A549 (cell line): ENCODE measurements at regions not wholly inside any gene's neighbourhood (a gene's known extent, or its start where the extent isn't known, plus 50 kb on each side); places are given as distances from the start of the nearest gene placed in this dataset.
A peak's percentile ranks its signal among the peaks of the same experiment; 100 is the strongest.

ENCODE experiments used
- ATAC-seq, 2 experiments: fragments of 200-7000 bp in 1 of 2; fragments of >200 bp in 1 of 2; cut with Nextera tagmentation in 1 of 2; cut with Tn5 transposase in 1 of 2; 3 replicates each; pipeline versions ENCODE4 v1.8.0 to v1.9.1; 2018 to 2020; ENCODE audit warnings: mild to moderate bottlenecking in 1 of 2, moderate library complexity in 1 of 2
- CTCF ChIA-PET: fragments of 300-600 bp; sonication (Branson Sonifier 250); formaldehyde crosslinking; extraction: SDS; loops from one replicate; lab custom pipeline; 2021; ENCODE audit warnings: antibody characterized with exemption, inconsistent platforms; lab: Yijun Ruan, JAX
- POLR2A ChIA-PET: fragments of 350-600 bp; formaldehyde crosslinking; extraction: SDS; loops from one replicate; lab custom pipeline; 2021; ENCODE audit warnings: antibody characterized with exemption, inconsistent platforms; lab: Yijun Ruan, JAX
- DNase-seq, 2 experiments: peaks; one replicate each; pipeline versions ENCODE4 v3.0.0 to v3.0.0-alpha.2; 2011 to 2016; ENCODE audit warnings: low read depth in 1 of 2, low spot score in 1 of 2
- FAIRE-seq: peaks from 2 replicates; lab custom pipeline; 2011; peaks lifted over from hg19 to GRCh38; lab: Jason Lieb, UNC
- H3K27ac ChIP-seq, 2 experiments: fragments of >200 bp; sonication (Bioruptor Twin); formaldehyde crosslinking; 3 replicates each; pipeline ENCODE4 v1.5.1; 2016 to 2017
- H3K4me1 ChIP-seq: fragments of >200 bp; sonication (Bioruptor Twin); formaldehyde crosslinking; 3 replicates; pipeline ENCODE4 v1.6.1; 2016
- H3K4me2 ChIP-seq: fragments of >200 bp; sonication (Bioruptor Twin); formaldehyde crosslinking; 3 replicates; pipeline ENCODE4 v1.6.1; 2016
- H3K4me3 ChIP-seq: fragments of >200 bp; sonication (Bioruptor Twin); formaldehyde crosslinking; 3 replicates; pipeline ENCODE4 v1.5.1; 2016
- H3K9me3 ChIP-seq: fragments of >200 bp; sonication (Bioruptor Twin); formaldehyde crosslinking; 3 replicates; pipeline ENCODE4 v1.6.1; 2016
- ATOH8 ChIP-seq: fragments of 250-450 bp; sonication (Bioruptor Pico); IDR thresholded peaks from 2 replicates; pipeline ENCODE4 v1.5.0; 2020; ENCODE audit warnings: low read depth, mild to moderate bottlenecking, moderate library complexity
- CBX8 ChIP-seq: fragments of 200-600 bp; sonication (generic); IDR thresholded peaks from 2 replicates; pipeline ENCODE4 v1.6.1; 2016
- CEBPB ChIP-seq, 2 experiments: fragments of >200 bp in 1 of 2; sonication (Bioruptor Twin) in 1 of 2; formaldehyde crosslinking in 1 of 2; IDR thresholded peaks; 2 replicates each; pipeline ENCODE4 v1.6.1; 2012 to 2016
- ELK1 ChIP-seq: fragments of 150-350 bp; IDR thresholded peaks from 2 replicates; pipeline ENCODE4 v1.6.1; 2014; ENCODE audit warnings: low read depth, mild to moderate bottlenecking, low read length
- ESRRA ChIP-seq: fragments of 150-350 bp; IDR thresholded peaks from 2 replicates; pipeline ENCODE4 v1.6.1; 2014; ENCODE audit warnings: mild to moderate bottlenecking, low read length, borderline replicate concordance
- FOSL2 ChIP-seq, 2 experiments: fragments of 450-650 bp in 1 of 2; fragments of >200 bp in 1 of 2; sonication (Bioruptor Twin) in 1 of 2; formaldehyde crosslinking; IDR thresholded peaks; 2 replicates each; pipeline versions ENCODE4 v1.5.0 to v1.6.1; 2016 to 2020; ENCODE audit warnings: mild to moderate bottlenecking in 1 of 2, moderate library complexity in 1 of 2
- GATA3 ChIP-seq: IDR thresholded peaks from 2 replicates; pipeline ENCODE4 v1.6.1; 2012; ENCODE audit warnings: borderline replicate concordance
- HES2 ChIP-seq: fragments of >200 bp; sonication (Bioruptor Twin); formaldehyde crosslinking; IDR thresholded peaks from 2 replicates; pipeline ENCODE4 v1.6.1; 2016
- HOXA7 ChIP-seq: fragments of 250-450 bp; sonication (Bioruptor Pico); IDR thresholded peaks from 2 replicates; pipeline ENCODE4 v1.5.0; 2020; ENCODE audit warnings: mild to moderate bottlenecking, moderate library complexity
- HOXB13 ChIP-seq: fragments of 250-450 bp; sonication (Bioruptor Pico); IDR thresholded peaks from 2 replicates; pipeline ENCODE4 v1.5.0; 2020; ENCODE audit warnings: low read depth, mild to moderate bottlenecking, moderate library complexity
- JUN ChIP-seq, 2 experiments: fragments of >200 bp; sonication (Bioruptor Twin); formaldehyde crosslinking; IDR thresholded peaks; 2 replicates in 1 of 2; 3 replicates in 1 of 2; pipeline ENCODE4 v1.6.1; 2016 to 2017
- JUNB ChIP-seq: fragments of >200 bp; sonication (Bioruptor Twin); formaldehyde crosslinking; IDR thresholded peaks from 2 replicates; pipeline ENCODE4 v1.6.1; 2016
- KDM5A ChIP-seq: fragments of 200-600 bp; sonication (generic); IDR thresholded peaks from 2 replicates; pipeline ENCODE4 v1.6.1; 2016; ENCODE audit warnings: antibody characterized with exemption, mild to moderate bottlenecking
- MYC ChIP-seq: IDR thresholded peaks from 2 replicates; pipeline ENCODE4 v1.6.1; 2012; ENCODE audit warnings: mild to moderate bottlenecking, inconsistent platforms, low read length, improper control_type of control experiment, borderline replicate concordance
- POLR2AphosphoS2 ChIP-seq: conservative IDR thresholded peaks from 2 replicates; pipeline ENCODE4 v1.6.1; 2012; ENCODE audit warnings: low read length, improper control_type of control experiment, inconsistent platforms
- REST ChIP-seq: fragments of 200-600 bp; sonication (generic); IDR thresholded peaks from 2 replicates; pipeline ENCODE4 v1.6.1; 2016; ENCODE audit warnings: antibody characterized with exemption, mild to moderate bottlenecking, moderate library complexity
- SREBF2 ChIP-seq: fragments of 450-650 bp; IDR thresholded peaks from 2 replicates; pipeline ENCODE4 v1.6.1; 2014; ENCODE audit warnings: mild to moderate bottlenecking, moderate library complexity
- TP53 ChIP-seq: fragments of 250-450 bp; sonication (Bioruptor Pico); IDR thresholded peaks from 2 replicates; pipeline ENCODE4 v1.5.0; 2021; ENCODE audit warnings: mild to moderate bottlenecking, moderate library complexity
- USF2 ChIP-seq: fragments of 450-650 bp; IDR thresholded peaks from 2 replicates; pipeline ENCODE4 v1.6.1; 2014; ENCODE audit warnings: antibody characterized with exemption
- WGBS: methylation state at CpG from one replicate; pipeline ENCODE4 v1.1.6; 2017; ENCODE audit errors: missing lambda C conversion rate; 5-methylcytosine and 5-hydroxymethylcytosine counted together

- Histone ChIP-seq H3K4me3 (no peak overlapping the region), H3K4me1 (peaks cover 18% of the 10 kb centered on the region), H3K9me3 (no peaks in the 10 kb centered on the region), H3K27ac (peak overlapping the region in 1 of 2 experiments; percentile 61; a peak in 3 of 6 replicates)
- DNase-seq, result peak in 1 of 2 experiments; percentile 40
- ATAC-seq, result no peak; a peak in 1 of 6 replicates
- POLR2A ChIA-PET, result no interaction called here
- no peak for FAIRE-seq
- CTCF ChIA-PET, result no interaction called here
- TF ChIP-seq USF2 (no peak), GATA3 (peak; percentile 69; the same call in 1 of the 2 replicates), FOSL2 (IDR thresholded peaks at IDR 0.05) (no peak), FOSL2 (CRISPR knock-in tag; IDR thresholded peaks at IDR 0.05) (peak; percentile 12; the same call in 1 of the 2 replicates), CEBPB (IDR thresholded peaks at IDR 0.05) (0 out of 4 replicates have a peak, but pooled peaks of 1 of the 2 experiments have one; percentile 6)
- TF ChIP-seq, all 56 proteins: peak for 3
- peak overlapping the region; percentile 52 for H3K4me2 ChIP-seq
- 9% methylated on average over 3 of the region's 3 CpGs for WGBS
Observed at GRCh38 chr14:28493516-28493915, 273.1 kb upstream of the FOXG1 start.

GRCh38 chr14:28494196-28494595 is 272.4 kb upstream of the FOXG1 start:
- H3K4me3 ChIP-seq, result no peak overlapping the region
- peak overlapping the region; percentile 52 for H3K4me2 ChIP-seq
- WGBS, result 2% methylated on average over 2 of the region's 2 CpGs
- TF ChIP-seq REST (no peak), JUNB (0 out of 2 replicates have a peak, but pooled peaks have one; percentile 17), ATOH8 (CRISPR knock-in tag) (no peak), MYC (no peak), FOSL2 (IDR thresholded peaks at IDR 0.05) (no peak), FOSL2 (CRISPR knock-in tag; IDR thresholded peaks at IDR 0.05) (peak; percentile 68), CEBPB (IDR thresholded peaks at IDR 0.05) (0 out of 4 replicates have a peak, but pooled peaks of 1 of the 2 experiments have one; percentile 17), GATA3 (peak; percentile 53; the same call in 1 of the 2 replicates), ELK1 (no peak), HOXB13 (no peak), CBX8 (no peak), SREBF2 (no peak)
- TF ChIP-seq, all 56 proteins: peak for 4
- ATAC-seq, result peak; percentile 47 to 79; a peak in 4 of 6 replicates
- CTCF ChIA-PET, result no interaction called here
- FAIRE-seq, result no peak
- POLR2A ChIA-PET, result no interaction called here
- DNase-seq, result peak in 1 of 2 experiments; percentile 75
- H3K4me1 ChIP-seq, result peaks cover 18% of the 10 kb centered on the region
- no peaks in the 10 kb centered on the region for H3K9me3 ChIP-seq
- peak overlapping the region; percentile 61 to 69; a peak in 5 of 6 replicates for H3K27ac ChIP-seq

- no peak for DNase-seq
- no peak for FAIRE-seq
- no peak for ATAC-seq
- CTCF ChIA-PET, result no interaction called here
- POLR2A ChIA-PET, result no interaction called here
- Histone ChIP-seq H3K27ac (no peak overlapping the region), H3K4me1 (peaks cover 18% of the 10 kb centered on the region), H3K9me3 (no peaks in the 10 kb centered on the region), H3K4me3 (no peak overlapping the region), H3K4me2 (no peak overlapping the region)
- 88% methylated on average over 2 of the region's 2 CpGs for WGBS
- TF ChIP-seq POLR2AphosphoS2, result no peak
- no peak for TF ChIP-seq JUN (IDR thresholded peaks at IDR 0.05)
- TF ChIP-seq HES2, result no peak
- no peak for TF ChIP-seq HOXA7
- TF ChIP-seq TP53, result no peak
- no peak for TF ChIP-seq KDM5A
- no peak for TF ChIP-seq ESRRA
- TF ChIP-seq, all 56 proteins: peak for 0
Observed at GRCh38 chr14:28496364-28496763, 270.2 kb upstream of the FOXG1 start.
